NCI-H2196 (cell line): ENCODE measurements at regions not wholly inside any gene's neighbourhood (a gene's known extent, or its start where the extent isn't known, plus 50 kb on each side); places are given as distances from the start of the nearest gene placed in this dataset.
A peak's percentile ranks its signal among the peaks of the same experiment; 100 is the strongest.

ENCODE experiments used
- DNase-seq: peaks from one replicate; lab custom pipeline; 2025; ENCODE audit not compliant: unreplicated experiment; lab: John Stamatoyannopoulos, UW

DNA sequence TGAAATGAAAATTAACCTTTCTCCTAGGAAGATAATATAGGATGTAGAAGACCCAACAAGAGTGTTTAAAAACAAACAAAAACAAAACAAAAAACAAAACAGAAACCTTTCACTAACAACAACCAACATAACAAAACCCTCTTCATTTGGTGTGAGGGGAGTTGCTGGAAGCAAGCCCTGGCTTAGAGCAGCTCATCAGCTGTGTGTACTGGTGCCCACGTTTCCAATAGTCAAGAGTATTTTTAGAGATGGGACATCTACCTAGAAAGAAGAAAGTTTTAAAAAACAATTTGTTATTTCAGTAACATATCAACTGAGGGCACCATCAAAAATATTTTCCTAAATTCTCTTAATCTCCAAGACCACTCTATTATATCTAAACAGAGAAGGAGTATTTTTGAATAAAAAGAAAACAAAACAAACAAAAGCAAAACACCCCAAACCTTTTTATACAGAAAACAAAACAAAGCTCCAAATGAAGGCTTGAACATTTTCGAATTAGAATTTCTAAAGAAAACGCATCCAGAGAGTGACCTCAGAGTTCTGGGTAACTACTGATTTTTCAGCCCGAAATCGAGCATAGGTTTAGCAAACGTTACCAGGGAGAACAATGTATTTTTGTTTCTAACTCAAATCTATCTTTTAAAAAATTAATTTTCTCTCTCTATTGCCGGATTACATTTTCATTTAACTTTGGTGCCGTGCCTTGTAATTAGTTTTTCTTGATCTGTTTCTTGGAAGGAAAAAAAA, 134.6 kb downstream of the INSIG2 start:
- DNase-seq: no peak

- no peak for DNase-seq
Observed at GRCh38 chr2:118222273-118222594, 134.0 kb downstream of the INSIG2 start.

DNA sequence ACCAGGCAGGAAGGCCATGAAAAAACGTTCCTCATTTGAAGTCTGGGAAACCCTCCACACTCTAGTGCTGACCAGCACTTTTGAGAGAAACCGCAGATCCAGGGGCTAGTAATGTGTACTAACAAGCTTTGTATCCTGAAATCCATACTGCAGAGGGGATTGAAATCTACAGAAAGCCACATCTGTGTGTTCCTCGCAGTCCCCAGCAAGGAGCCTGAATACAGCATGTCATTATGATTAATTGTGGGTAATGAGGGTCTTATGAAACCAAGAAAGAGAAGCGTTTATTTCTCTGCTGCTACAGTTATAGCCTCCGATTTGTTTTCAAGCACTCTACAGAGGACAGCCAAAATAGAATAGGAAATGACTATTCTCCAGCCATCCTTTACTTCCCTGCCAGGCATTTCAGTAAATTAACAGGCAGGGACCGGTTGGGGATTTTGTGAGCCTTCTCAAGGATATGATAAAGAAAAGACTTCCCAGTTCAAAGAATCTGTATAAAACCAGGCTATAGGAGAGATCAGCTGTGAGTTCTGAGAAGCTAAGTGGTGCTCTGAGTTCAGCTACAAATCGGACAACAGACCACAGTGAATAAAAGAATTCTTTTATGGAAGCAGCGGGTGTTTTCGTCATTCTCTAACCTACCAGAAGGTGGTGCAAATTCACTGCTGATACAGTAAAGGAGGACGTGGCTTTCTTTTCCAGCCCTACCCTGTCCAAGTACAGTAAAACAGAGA, 133.4 kb downstream of the INSIG2 start:
- peak; percentile 73 for DNase-seq

DNA sequence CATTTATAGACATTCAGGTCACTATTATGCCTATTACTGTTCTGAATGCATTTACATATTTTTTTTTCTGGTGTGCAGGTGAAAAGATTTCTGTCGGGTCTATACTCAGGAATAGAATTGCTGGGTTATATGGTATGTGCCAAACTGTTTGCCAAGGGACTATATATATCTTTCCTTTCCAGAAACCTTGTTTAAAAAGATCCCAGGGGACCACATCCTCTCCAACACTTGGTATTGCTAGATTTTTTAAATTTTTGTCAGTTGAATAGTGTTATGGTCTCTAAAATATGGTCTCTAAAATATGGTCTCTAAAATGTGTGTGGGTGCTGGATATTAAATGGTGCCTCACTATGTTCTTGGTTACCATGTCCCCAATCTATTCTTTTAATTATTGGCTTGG, 131.3 kb downstream of the INSIG2 start:
- no peak for DNase-seq

DNA sequence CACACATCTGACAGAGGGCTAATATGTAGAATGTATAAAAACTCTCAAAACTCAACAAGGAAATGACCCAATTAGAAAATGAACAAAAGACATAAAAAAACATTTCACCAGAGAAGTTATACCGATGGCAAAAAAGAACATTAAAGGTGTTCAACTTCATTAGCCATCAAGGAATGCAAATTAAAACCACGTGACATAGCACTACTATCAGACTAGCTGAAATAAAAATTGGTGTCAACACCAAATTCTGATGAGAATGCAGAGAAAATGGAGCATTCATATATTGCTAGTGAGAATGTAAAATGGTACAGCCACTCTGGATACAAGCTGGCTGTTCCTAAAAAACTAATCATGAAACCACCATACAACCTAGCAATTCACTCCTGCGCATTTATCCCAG, 128.0 kb downstream of the INSIG2 start:
- DNase-seq: no peak

GRCh38 chr2:118209727-118210126, 121.5 kb downstream of the INSIG2 start:
- no peak for DNase-seq

- DNase-seq: peak; percentile 26
Observed at GRCh38 chr2:118207889-118208288, 119.6 kb downstream of the INSIG2 start.

- DNase-seq: peak; percentile 34
Observed at GRCh38 chr2:118202707-118203303, 114.5 kb downstream of the INSIG2 start.

DNA sequence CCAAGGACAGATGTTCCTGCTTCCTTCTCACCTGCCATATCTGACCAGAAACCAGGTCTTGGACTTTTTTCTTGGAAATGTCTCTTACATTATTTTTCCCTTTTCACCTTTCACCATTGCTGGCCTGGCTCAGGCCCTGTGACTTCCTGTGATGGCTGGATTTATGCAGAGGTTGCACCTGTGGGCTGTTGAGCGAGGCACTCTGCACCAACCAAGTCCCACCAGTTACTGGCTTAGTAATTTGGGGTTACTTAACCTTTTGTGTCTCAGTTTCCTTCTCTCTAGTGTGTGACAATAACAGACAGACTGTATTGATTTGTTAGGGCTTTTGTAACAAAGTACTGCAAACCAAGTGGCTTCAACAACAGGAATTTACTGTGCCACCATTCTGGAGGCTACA, 110.0 kb downstream of the INSIG2 start:
- no peak for DNase-seq

- no peak for DNase-seq
Observed at GRCh38 chr2:118197011-118197675, 108.9 kb downstream of the INSIG2 start.

DNA sequence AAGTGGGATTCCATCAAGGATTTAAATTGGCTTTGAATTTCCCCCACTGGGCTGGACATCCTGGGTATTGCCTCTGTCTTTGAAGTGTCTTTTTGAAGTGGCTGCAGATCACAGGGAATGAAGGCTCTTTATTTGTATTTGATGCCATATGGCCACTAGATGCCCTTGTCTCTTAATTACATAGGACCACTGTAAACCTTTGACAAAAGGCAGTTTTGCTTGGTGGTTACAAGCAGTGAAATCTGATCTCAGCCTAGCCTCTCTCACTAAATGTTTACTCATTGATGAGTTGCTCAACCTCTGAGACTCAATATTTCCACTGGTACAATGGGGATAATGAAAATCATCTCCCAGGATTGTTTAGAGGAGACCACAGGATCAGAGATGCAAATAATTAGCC, 102.2 kb downstream of the INSIG2 start:
- peak; percentile 50 for DNase-seq

DNA sequence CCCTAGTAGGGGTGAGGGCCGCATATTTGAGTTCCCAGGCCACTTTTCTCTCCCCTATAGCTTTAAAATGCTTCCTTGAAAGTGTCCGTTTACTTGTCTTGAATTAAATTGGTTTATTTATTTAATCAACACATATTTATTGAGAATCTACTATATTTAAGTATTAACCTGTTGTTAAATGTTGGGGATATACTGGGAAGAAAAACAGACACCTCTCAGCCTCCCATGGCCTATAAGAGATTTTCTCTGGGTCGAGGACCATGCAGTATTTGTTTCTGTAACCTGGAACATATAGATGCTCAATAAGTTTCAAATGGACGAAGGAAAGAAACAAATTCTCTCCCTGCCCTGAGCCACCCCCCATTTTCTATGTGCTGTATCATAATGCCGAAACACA, 98.6 kb downstream of the INSIG2 start:
- no peak for DNase-seq

DNA sequence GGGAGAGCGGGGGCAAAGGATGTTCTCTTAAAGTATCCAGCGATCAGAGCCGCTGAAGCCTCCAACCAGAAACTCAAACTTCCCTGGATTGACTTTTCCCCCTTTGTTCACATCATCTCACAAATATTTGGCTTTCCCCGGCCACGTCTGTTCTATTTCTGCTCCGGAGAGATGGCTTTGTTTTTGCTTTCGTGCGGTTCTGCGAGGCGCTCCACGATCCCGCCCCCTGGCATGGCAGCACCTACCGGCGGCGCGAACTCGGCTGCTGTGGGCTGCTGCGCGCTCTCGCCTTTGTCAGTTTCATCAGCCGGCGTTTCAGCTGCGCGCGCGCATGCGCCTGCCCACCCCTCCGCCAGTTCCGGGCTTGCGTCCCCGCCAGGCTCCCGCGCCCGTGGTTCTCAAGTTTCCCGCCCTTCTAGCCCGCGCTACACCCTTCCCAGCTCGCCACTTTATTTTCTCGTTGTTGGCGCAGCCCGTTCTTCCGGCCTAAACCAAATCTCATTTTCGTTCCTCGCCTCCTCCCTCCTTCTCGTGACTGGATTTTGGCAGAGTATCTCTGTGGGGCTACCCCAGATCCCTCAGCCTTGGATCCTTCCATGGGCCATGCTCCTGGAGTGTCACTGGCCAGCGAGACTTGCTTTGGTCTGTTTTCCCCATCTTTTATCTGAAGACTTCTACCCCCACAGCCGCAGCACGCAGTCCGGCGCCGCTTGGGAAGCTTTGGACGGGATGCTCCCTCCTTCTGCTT, 98.0 kb downstream of the INSIG2 start:
- DNase-seq: peak; percentile 87

DNA sequence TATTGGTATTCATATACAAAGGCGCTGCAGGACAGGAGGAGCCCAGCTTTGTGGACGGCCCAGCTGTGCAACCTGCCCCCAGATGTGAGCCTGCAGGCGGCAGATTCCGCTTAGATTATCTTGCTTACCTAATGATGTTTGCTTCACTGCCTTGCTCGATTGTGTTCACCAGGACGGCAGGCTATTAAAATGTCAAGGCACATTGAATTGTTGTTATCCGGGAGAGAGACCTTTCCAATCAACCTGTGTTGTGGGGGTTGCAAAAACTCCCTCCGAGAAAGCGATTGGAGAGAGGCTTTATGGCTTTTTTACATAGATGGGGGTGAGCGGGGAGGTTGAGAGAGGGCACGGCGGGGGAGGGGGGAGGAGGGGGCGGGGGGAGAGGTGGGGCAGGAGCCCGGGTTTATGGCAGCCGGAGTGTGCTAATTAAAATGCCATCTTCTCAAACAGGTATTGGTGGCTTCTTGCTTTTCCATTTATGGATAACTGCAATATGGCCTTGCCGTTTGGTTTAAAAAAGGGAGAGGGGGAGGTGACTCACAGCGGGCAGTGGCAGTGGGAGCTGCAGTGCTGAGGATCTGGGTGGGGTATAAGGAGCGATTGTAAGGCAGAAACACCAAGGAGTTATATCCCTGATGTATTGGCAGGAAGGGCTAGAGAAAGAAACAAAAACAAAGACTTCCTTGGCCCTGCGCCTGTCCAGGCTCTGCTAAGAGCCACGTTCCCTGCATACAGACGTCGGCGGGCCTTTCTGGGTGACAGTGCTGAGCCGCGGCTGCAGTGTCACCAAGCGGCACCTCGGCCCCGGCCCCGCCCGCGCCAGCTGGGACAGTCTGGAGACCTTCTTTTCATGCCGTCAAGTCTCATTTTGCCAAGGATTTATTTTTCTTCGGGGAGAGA, 97.2 kb downstream of the INSIG2 start:
- peak; percentile 48 for DNase-seq

- DNase-seq: no peak
Observed at GRCh38 chr2:118183381-118183780, 95.1 kb downstream of the INSIG2 start.

DNA sequence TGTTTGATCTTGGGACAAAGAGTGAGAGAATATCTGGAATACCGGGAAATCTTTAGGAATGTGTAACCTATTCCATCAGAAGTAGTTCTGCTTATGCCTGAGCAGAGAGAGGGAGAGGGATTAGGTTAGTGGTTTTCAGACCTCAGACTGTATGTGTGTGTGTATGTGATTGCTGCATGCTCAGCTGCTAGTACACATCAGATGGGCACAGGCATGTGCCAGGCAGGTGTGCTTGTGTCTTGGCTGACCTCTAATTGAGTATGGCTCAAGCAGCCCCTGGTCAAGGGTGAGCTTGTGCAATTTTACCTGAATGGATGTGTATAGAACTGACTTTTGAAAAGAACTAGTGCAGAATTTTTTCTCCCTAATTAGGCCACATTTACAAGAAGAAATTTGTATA, 91.2 kb downstream of the INSIG2 start:
- no peak for DNase-seq

DNA sequence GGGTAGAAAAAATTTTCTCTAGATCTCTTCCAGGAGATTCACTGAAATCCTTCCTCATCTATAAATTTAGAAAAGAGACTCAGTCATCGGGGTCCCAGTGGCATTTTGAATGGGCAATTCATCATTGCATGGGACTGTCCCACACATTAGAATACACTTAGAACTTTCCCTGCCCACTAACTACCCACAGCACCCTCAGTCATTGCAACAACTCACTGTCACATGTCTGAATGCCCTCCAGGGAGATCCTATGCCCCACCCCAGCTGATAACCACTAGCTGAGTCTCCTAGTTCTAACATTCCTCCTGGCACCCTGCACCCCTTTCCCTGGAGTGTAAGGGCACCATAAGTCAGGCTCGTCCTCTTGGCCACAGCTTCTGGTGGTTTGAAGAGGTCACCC, 89.6 kb downstream of the INSIG2 start:
- no peak for DNase-seq

DNA sequence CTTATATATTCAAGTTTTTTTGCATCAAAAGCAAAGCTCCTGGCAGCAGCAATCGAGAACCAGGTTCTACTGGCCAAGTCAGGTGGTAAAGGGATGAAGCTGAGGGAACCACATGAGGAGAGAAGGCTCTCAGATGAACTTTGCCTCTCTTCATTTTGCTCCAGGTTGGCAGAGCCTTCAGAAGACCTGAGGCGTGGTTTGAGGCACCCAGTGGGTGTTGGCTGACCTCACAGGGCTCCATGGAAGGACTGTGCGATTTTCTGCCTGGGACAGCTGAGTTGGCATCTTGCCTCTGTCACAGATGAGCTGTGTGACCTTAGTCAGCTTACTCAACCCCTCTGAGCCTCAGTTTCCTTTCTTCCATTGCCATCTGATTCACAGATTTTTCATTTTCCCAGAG, 89.0 kb downstream of the INSIG2 start:
- no peak for DNase-seq

DNA sequence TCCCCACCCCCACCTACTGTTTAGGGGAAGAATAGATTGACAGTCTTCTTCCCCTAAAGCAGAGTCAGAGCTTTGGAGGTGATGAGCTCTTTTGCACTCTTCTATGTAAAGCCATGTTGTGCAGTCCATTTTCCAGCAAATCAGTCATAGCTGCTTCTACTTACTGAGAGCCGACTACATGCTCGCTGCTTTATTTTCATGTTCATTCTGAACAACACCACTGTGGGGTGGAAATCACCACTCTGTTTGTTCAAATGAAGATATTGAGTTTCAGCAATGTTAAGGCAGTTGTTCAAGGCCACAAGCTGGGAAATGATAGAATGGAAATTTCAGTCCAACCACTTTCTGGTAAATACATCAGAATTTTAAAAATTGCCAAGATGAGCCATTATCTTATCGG, 88.3 kb downstream of the INSIG2 start:
- no peak for DNase-seq

DNA sequence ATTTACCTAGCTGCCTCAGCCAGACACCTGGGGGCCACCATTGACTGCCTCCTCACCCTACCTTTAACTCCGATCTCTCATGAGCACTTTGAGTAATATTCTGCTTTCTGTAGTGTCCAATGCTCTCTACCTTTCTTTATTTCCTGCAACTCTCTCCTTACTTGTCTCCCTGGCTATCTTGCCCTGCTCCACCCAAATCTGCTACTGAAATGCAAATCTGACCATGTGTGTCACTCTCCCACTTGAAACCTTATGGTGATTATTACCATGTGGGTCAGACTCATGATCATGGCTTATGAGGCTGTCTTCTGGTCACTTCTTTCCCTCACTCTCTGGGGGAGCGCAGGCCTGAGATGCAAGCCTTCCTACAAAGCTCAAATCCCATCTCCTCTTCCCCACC, 83.3 kb downstream of the INSIG2 start:
- DNase-seq: no peak
